ENCODE measurements at regions not wholly inside any gene's neighbourhood (a gene's known extent, or its start where the extent isn't known, plus 50 kb on each side); places are given as distances from the start of the nearest gene placed in this dataset.

DNA sequence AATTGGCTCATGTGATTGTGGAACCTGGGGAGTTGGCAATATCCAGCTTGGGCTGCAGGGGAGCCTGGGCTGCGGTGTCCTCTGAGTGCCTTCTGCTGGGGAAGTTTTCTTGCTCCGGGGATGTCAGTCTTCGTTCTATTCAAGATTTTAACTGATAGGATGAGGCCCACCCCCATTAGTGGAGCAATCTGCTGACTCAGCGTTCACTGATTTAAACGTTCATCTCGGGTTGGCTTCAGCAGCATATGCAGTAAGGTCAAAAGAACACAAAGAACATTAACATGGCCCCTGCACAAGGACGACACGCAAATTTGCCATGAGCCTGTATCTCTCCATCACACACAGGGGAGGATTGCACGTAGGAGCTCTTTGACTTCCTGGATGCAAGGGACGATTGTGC lies 360.6 kb upstream of the ADARB2 start:
- 88% methylated on average over 10 of the region's 10 CpGs for WGBS
- Histone ChIP-seq H3K27me3 (ENCODE audit: control insufficient read depth in 4 of 4, insufficient read depth in 4 of 4, low read length in 3 of 4) (no peaks in the 10 kb centered on the region), H3K27ac (ENCODE audit: low read depth in 1 of 2, low read length in 2 of 2) (no peak overlapping the region), H3K4me3 (ENCODE audit: low read depth in 1 of 3, low read length in 3 of 3) (no peak overlapping the region), H3K36me3 (ENCODE audit: control insufficient read depth in 4 of 4, insufficient read depth in 3 of 4, low read depth in 1 of 4, low read length in 3 of 4) (no peaks in the 10 kb centered on the region), H3K4me1 (ENCODE audit: control insufficient read depth in 4 of 4, insufficient read depth in 4 of 4, low read length in 3 of 4) (no peaks in the 10 kb centered on the region), H3K9ac (ENCODE audit: low read depth in 1 of 2, low read length in 2 of 2) (no peak overlapping the region), H3K9me3 (ENCODE audit: control insufficient read depth in 4 of 4, low read length in 3 of 4) (no peaks in the 10 kb centered on the region)
- no peak for TF ChIP-seq RAD21 (IDR thresholded peaks at IDR 0.05)
- TF ChIP-seq NR2F2 (IDR thresholded peaks at IDR 0.05): no peak
- no peak for TF ChIP-seq YY1 (IDR thresholded peaks at IDR 0.05)
- no peak for TF ChIP-seq FOXA1 (IDR thresholded peaks at IDR 0.05)
- TF ChIP-seq, protein P1, sequence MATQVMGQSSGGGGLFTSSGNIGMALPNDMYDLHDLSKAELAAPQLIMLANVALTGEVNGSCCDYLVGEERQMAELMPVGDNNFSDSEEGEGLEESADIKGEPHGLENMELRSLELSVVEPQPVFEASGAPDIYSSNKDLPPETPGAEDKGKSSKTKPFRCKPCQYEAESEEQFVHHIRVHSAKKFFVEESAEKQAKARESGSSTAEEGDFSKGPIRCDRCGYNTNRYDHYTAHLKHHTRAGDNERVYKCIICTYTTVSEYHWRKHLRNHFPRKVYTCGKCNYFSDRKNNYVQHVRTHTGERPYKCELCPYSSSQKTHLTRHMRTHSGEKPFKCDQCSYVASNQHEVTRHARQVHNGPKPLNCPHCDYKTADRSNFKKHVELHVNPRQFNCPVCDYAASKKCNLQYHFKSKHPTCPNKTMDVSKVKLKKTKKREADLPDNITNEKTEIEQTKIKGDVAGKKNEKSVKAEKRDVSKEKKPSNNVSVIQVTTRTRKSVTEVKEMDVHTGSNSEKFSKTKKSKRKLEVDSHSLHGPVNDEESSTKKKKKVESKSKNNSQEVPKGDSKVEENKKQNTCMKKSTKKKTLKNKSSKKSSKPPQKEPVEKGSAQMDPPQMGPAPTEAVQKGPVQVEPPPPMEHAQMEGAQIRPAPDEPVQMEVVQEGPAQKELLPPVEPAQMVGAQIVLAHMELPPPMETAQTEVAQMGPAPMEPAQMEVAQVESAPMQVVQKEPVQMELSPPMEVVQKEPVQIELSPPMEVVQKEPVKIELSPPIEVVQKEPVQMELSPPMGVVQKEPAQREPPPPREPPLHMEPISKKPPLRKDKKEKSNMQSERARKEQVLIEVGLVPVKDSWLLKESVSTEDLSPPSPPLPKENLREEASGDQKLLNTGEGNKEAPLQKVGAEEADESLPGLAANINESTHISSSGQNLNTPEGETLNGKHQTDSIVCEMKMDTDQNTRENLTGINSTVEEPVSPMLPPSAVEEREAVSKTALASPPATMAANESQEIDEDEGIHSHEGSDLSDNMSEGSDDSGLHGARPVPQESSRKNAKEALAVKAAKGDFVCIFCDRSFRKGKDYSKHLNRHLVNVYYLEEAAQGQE (IDR thresholded peaks at IDR 0.05): no peak
- TF ChIP-seq, protein P2, sequence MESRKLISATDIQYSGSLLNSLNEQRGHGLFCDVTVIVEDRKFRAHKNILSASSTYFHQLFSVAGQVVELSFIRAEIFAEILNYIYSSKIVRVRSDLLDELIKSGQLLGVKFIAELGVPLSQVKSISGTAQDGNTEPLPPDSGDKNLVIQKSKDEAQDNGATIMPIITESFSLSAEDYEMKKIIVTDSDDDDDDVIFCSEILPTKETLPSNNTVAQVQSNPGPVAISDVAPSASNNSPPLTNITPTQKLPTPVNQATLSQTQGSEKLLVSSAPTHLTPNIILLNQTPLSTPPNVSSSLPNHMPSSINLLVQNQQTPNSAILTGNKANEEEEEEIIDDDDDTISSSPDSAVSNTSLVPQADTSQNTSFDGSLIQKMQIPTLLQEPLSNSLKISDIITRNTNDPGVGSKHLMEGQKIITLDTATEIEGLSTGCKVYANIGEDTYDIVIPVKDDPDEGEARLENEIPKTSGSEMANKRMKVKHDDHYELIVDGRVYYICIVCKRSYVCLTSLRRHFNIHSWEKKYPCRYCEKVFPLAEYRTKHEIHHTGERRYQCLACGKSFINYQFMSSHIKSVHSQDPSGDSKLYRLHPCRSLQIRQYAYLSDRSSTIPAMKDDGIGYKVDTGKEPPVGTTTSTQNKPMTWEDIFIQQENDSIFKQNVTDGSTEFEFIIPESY (IDR thresholded peaks at IDR 0.05): no peak
- TF ChIP-seq GABPA (IDR thresholded peaks at IDR 0.05 in 1 of 2, conservative IDR thresholded peaks at IDR 0.05 in 1 of 2): no peak
- DNase-seq (ENCODE audit: low spot score): no peak

DNA sequence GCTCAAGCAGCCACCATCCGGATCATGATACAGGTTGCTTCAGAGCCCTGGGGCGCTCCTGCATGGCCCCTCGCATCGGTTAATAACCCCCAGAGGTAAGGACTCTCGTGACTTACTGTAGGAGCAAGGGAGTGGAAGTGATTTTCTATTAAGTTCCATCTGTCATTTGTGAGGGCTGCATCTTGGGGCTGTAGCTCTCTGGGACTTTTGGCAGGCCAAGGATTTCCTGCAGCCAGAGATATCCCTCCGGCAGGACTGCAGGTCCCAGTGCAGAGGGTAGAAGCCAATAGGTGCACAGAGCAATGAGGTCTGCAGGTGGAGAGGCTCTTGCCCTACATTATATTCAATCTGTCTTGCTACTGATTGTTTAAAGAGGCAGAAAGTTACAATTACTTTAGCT lies 356.8 kb upstream of the ADARB2 start:
- TF ChIP-seq NR2F2 (IDR thresholded peaks at IDR 0.05) (no peak), TAF1 (conservative IDR thresholded peaks at IDR 0.05) (no peak), HNF4A (conservative IDR thresholded peaks at IDR 0.05) (no peak), RAD21 (IDR thresholded peaks at IDR 0.05) (no peak), YY1 (IDR thresholded peaks at IDR 0.05) (no peak), RXRA (IDR thresholded peaks at IDR 0.05) (no peak), GABPA (IDR thresholded peaks at IDR 0.05 in 1 of 2, conservative IDR thresholded peaks at IDR 0.05 in 1 of 2) (no peak)
- TF ChIP-seq, protein P3, sequence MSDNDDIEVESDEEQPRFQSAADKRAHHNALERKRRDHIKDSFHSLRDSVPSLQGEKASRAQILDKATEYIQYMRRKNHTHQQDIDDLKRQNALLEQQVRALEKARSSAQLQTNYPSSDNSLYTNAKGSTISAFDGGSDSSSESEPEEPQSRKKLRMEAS (IDR thresholded peaks at IDR 0.05): no peak
- TF ChIP-seq, protein P4, sequence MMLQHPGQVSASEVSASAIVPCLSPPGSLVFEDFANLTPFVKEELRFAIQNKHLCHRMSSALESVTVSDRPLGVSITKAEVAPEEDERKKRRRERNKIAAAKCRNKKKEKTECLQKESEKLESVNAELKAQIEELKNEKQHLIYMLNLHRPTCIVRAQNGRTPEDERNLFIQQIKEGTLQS (IDR thresholded peaks at IDR 0.05): no peak
- TF ChIP-seq, protein P5, sequence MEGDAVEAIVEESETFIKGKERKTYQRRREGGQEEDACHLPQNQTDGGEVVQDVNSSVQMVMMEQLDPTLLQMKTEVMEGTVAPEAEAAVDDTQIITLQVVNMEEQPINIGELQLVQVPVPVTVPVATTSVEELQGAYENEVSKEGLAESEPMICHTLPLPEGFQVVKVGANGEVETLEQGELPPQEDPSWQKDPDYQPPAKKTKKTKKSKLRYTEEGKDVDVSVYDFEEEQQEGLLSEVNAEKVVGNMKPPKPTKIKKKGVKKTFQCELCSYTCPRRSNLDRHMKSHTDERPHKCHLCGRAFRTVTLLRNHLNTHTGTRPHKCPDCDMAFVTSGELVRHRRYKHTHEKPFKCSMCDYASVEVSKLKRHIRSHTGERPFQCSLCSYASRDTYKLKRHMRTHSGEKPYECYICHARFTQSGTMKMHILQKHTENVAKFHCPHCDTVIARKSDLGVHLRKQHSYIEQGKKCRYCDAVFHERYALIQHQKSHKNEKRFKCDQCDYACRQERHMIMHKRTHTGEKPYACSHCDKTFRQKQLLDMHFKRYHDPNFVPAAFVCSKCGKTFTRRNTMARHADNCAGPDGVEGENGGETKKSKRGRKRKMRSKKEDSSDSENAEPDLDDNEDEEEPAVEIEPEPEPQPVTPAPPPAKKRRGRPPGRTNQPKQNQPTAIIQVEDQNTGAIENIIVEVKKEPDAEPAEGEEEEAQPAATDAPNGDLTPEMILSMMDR (IDR thresholded peaks at IDR 0.05; ENCODE audit: low read depth, low read length, missing input control): no peak
- TF ChIP-seq, protein P1 (IDR thresholded peaks at IDR 0.05): no peak
- H3K27ac ChIP-seq (ENCODE audit: low read depth in 1 of 2, low read length in 2 of 2): no peak overlapping the region
- no peaks in the 10 kb centered on the region for H3K9me3 ChIP-seq (ENCODE audit: control insufficient read depth in 4 of 4, low read length in 3 of 4)
- no peak for DNase-seq (ENCODE audit: low spot score)
- no peak overlapping the region for H3K4me3 ChIP-seq (ENCODE audit: low read depth in 1 of 3, low read length in 3 of 3)
- 91% methylated on average over 6 of the region's 6 CpGs for WGBS
- no peaks in the 10 kb centered on the region for H3K4me1 ChIP-seq (ENCODE audit: control insufficient read depth in 4 of 4, insufficient read depth in 4 of 4, low read length in 3 of 4)
- H3K27me3 ChIP-seq (ENCODE audit: control insufficient read depth in 4 of 4, insufficient read depth in 4 of 4, low read length in 3 of 4): no peaks in the 10 kb centered on the region
- H3K9ac ChIP-seq (ENCODE audit: low read depth in 1 of 2, low read length in 2 of 2): no peak overlapping the region
- H3K36me3 ChIP-seq (ENCODE audit: control insufficient read depth in 4 of 4, insufficient read depth in 3 of 4, low read depth in 1 of 4, low read length in 3 of 4): no peaks in the 10 kb centered on the region
